ENCODE measurements at regions not wholly inside any gene's neighbourhood (a gene's known extent, or its start where the extent isn't known, plus 50 kb on each side); places are given as distances from the start of the nearest gene placed in this dataset.

DNA sequence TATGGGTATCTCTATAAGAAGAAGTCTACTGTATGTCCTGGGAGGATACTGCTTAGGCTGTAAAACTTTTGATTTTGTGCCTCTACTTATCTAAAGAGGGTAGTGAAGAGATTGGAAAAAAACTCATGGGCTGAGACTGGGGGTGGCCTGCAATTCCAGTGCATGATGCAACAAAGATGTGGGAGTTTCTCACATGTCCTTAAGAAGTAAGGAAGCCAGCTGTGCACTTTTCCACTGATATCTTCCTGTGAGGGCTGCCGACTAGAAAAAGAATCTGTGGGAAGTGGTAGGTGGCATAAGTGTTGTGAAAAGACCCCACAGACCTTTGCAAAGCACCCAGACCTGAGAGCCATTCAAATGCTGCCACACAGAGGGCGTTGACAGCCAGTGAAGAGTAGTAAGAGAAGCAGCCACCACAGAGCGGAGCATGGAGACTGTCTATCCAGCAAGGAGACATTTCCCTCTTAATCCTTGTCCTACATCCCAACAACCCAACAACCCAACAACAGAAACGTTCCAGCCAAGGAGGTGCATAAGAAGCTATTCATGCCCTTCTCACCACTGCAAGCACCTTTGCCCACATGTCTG lies 65.1 kb downstream of the PFDN4 start:
- TF ChIP-seq, protein P1, sequence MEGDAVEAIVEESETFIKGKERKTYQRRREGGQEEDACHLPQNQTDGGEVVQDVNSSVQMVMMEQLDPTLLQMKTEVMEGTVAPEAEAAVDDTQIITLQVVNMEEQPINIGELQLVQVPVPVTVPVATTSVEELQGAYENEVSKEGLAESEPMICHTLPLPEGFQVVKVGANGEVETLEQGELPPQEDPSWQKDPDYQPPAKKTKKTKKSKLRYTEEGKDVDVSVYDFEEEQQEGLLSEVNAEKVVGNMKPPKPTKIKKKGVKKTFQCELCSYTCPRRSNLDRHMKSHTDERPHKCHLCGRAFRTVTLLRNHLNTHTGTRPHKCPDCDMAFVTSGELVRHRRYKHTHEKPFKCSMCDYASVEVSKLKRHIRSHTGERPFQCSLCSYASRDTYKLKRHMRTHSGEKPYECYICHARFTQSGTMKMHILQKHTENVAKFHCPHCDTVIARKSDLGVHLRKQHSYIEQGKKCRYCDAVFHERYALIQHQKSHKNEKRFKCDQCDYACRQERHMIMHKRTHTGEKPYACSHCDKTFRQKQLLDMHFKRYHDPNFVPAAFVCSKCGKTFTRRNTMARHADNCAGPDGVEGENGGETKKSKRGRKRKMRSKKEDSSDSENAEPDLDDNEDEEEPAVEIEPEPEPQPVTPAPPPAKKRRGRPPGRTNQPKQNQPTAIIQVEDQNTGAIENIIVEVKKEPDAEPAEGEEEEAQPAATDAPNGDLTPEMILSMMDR (IDR thresholded peaks at IDR 0.05): no peak
- DNase-seq (ENCODE audit: low spot score) (no peak), ATAC-seq (ENCODE audit: low FRiP score) (no peak)

DNA sequence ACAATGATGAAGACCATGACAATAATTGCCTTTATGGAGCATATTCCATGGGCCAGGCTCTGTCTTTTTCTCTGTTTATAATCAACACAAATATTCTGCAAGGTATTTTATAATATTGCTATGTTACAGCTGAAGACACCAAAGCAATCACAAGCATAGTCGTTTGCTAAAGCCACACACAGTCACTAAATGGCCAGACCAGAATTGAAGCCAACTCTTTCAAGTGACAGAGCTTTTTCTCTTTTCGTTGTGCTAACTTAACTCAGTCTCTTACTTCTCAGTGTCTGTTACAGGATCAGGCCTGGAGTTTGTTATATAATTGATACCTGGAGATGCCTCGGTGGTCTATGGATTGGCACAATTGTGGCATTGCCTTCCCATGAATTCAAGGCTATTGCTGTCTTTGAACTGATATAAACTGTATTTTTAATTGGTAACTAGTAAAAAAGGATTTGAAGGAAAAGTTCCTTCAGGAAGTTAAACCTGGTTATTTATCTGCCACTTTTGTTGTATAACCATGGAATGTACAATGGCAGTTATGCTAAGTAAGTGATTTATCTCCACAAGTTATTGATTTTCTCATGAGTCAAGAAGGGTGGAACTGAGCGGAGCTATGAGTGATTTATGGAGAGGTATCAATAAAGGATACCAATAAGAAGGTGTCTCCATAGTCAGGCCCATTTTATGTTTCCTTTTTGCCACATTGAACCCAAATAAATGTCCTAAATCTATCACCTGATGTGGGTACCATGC lies 67.6 kb downstream of the PFDN4 start:
- DNase-seq (ENCODE audit: low spot score): no peak
- no peak for ATAC-seq (ENCODE audit: low FRiP score)
- TF ChIP-seq, protein P1 (IDR thresholded peaks at IDR 0.05): no peak

- DNase-seq (ENCODE audit: low spot score) (no peak), ATAC-seq (ENCODE audit: low FRiP score) (no peak)
These were observed 68.8 kb downstream of the PFDN4 start for GRCh38 chr20:54276577-54277169.

DNA sequence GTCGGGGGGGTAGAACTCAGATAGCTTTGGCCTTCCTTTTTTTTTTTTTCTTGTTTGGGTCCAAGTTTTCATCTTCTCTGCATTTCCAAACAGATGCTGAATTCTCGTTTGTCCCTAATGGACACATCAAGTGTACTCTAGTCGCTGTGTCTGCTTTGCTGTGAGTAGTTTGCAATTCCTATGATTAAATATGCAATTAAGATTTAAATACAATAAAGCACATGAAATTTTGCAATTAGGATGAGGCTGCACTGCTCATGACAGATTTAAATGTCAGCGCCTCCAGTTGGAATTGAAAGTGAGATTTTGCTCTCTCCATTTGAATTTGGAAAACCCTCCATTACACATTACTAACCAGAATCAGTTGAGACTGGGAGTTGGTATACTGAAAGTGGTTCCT lies 70.4 kb downstream of the PFDN4 start:
- TF ChIP-seq, protein P1 (IDR thresholded peaks at IDR 0.05): no peak
- no peak for DNase-seq (ENCODE audit: low spot score)
- no peak for ATAC-seq (ENCODE audit: low FRiP score)

More at GRCh38 chr20:54276577-54277169, 68.8 kb downstream of the PFDN4 start:
- TF ChIP-seq, protein P1 (IDR thresholded peaks at IDR 0.05): no peak

- no peak for ATAC-seq (ENCODE audit: low FRiP score)
- DNase-seq (ENCODE audit: low spot score): no peak
- TF ChIP-seq, protein P1 (IDR thresholded peaks at IDR 0.05): no peak
These were observed 74.7 kb downstream of the PFDN4 start for GRCh38 chr20:54282625-54283024.

- no peak for ATAC-seq (ENCODE audit: low FRiP score)
- no peak for DNase-seq (ENCODE audit: low spot score)
- TF ChIP-seq, protein P1 (IDR thresholded peaks at IDR 0.05): no peak
These were observed 75.4 kb downstream of the PFDN4 start for GRCh38 chr20:54283253-54283652.
